SU-DHL-6 (cell line): ENCODE measurements at regions not wholly inside any gene's neighbourhood (a gene's known extent, or its start where the extent isn't known, plus 50 kb on each side); places are given as distances from the start of the nearest gene placed in this dataset.

ENCODE experiments used
- EZH2phosphoT487 ChIP-seq: fragments of 200-600 bp; sonication (generic), shearing (Covaris generic); conservative IDR thresholded peaks from 2 replicates; pipeline ENCODE4 v1.6.1; 2018; ENCODE audit warnings: mild to moderate bottlenecking, antibody characterized with exemption, low read length, moderate library complexity, mixed read lengths
- TF ChIP-seq, protein P1 (sequence below): fragments of 200-600 bp; sonication (generic); IDR thresholded peaks from one replicate; pipeline ENCODE4 v1.5.1; 2017; ENCODE audit warnings: antibody characterized with exemption, mild to moderate bottlenecking, low read length, moderate library complexity; ENCODE audit not compliant: insufficient read depth, poor library complexity, severe bottlenecking

DNA sequence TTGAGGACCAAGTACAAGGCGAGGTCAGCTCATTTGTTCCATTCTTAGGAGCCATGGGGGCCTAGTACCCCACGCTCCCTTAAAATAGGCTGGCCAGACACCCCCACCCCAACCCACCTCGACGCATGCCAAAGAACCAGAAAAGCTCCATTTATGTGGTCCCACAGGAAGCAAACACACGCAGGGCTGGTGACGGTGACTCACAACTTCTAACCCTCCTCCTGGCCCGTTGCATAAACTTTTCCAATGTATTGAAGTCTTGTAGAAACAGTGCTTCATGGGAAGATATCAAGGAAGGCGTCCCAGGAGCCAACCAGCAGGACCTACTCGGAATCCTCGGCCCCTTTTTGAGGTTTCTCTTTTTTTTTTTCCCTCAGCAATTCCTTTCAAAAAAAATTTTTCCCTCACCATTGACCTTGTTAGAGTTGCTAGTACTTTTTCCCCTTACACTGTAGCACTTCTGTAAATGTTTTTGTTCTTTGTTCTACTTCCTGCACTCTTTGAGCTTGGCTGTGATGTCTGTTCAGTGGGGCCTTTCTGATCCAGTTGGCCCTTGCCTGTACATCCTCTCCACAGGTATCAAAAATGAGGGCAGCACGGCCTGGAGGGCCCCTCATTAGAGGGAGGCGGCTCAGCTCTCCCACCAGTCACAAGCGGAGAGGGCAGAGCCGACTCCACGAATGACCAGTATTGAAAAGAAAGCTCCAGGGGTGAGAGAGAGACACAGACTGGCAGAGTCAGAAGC is 208.3 kb downstream of the RGS9 start:
- TF ChIP-seq, protein P1, sequence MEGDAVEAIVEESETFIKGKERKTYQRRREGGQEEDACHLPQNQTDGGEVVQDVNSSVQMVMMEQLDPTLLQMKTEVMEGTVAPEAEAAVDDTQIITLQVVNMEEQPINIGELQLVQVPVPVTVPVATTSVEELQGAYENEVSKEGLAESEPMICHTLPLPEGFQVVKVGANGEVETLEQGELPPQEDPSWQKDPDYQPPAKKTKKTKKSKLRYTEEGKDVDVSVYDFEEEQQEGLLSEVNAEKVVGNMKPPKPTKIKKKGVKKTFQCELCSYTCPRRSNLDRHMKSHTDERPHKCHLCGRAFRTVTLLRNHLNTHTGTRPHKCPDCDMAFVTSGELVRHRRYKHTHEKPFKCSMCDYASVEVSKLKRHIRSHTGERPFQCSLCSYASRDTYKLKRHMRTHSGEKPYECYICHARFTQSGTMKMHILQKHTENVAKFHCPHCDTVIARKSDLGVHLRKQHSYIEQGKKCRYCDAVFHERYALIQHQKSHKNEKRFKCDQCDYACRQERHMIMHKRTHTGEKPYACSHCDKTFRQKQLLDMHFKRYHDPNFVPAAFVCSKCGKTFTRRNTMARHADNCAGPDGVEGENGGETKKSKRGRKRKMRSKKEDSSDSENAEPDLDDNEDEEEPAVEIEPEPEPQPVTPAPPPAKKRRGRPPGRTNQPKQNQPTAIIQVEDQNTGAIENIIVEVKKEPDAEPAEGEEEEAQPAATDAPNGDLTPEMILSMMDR, result no peak
- TF ChIP-seq EZH2phosphoT487, result no peak
